H1 (cell line): ENCODE measurements at regions not wholly inside any gene's neighbourhood (a gene's known extent, or its start where the extent isn't known, plus 50 kb on each side); places are given as distances from the start of the nearest gene placed in this dataset.

Source experiments
- CTCF ChIA-PET: fragments of 300-600 bp; sonication (Branson Sonifier 250); formaldehyde crosslinking; loops from one replicate; lab custom pipeline; 2021; ENCODE audit not compliant: partially characterized antibody; lab: Charles Lee
- POLR2A ChIA-PET: fragments of 300-600 bp; sonication (Branson Sonifier 250); formaldehyde crosslinking; loops from one replicate; lab custom pipeline; 2021; ENCODE audit warnings: inconsistent platforms; ENCODE audit not compliant: partially characterized antibody; lab: Charles Lee
- DNase-seq, 2 experiments: peaks; one replicate each; pipeline versions ENCODE4 v3.0.0 to v3.0.0-alpha.2; 2010 to 2022; ENCODE audit warnings: low spot score in 2 of 2, low read depth in 1 of 2, mixed read lengths in 1 of 2
- FAIRE-seq: peaks from 2 replicates; lab custom pipeline; 2011; peaks lifted over from hg19 to GRCh38; lab: Jason Lieb, UNC
- H2AFZ ChIP-seq: 2 replicates; pipeline ENCODE4 v1.8.1; 2012; ENCODE audit warnings: low read length, inconsistent platforms
- H2AK5ac ChIP-seq: 2 replicates; pipeline ENCODE4 v1.6.1; 2013; ENCODE audit warnings: low read depth, low read length
- H2BK120ac ChIP-seq: replicated peaks from 2 replicates; pipeline ENCODE3; 2013; ENCODE audit warnings: low read depth, low read length, inconsistent platforms
- H2BK12ac ChIP-seq: 2 replicates; pipeline ENCODE4 v1.6.1; 2013; ENCODE audit warnings: low read depth, low read length
- H2BK15ac ChIP-seq: 2 replicates; pipeline ENCODE4 v1.6.1; 2013; ENCODE audit warnings: low read length
- H2BK20ac ChIP-seq: 2 replicates; pipeline ENCODE4 v1.6.1; 2013; ENCODE audit warnings: low read length
- H2BK5ac ChIP-seq: 2 replicates; pipeline ENCODE4 v1.6.1; 2013; ENCODE audit warnings: low read depth, low read length
- H3K14ac ChIP-seq: 2 replicates; pipeline ENCODE4 v1.6.1; 2013; ENCODE audit warnings: inconsistent platforms; ENCODE audit not compliant: insufficient read length
- H3K18ac ChIP-seq: 2 replicates; pipeline ENCODE4 v1.6.1; 2013; ENCODE audit warnings: low read length; ENCODE audit errors: extremely low read depth
- H3K23ac ChIP-seq: 2 replicates; pipeline ENCODE4 v1.6.1; 2013; ENCODE audit warnings: inconsistent platforms; ENCODE audit not compliant: insufficient read length
- H3K23me2 ChIP-seq: 2 replicates; pipeline ENCODE4 v1.6.1; 2013; ENCODE audit warnings: low read depth, low read length
- H3K27ac ChIP-seq: 2 replicates; pipeline ENCODE4 v1.6.1; 2011; ENCODE audit warnings: low read depth, low read length, inconsistent platforms
- H3K27me3 ChIP-seq, 4 experiments: replicated peaks in 1 of 4; 1 replicate in 1 of 4; 2 replicates in 3 of 4; pipeline versions ENCODE4 v1.6.1 to v1.8.1; 2011 to 2013; ENCODE audit warnings: low read length in 3 of 4, mild to moderate bottlenecking in 3 of 4, inconsistent platforms in 2 of 4, mixed read lengths in 2 of 4, moderate library complexity in 1 of 4; ENCODE audit not compliant: control insufficient read depth in 3 of 4, insufficient read depth in 3 of 4; ENCODE audit errors: extremely low read depth in 1 of 4
- H3K36me3 ChIP-seq, 4 experiments: 2 replicates each; pipeline versions ENCODE4 v1.6.1 to v1.8.1; 2011 to 2013; ENCODE audit warnings: mild to moderate bottlenecking in 4 of 4, low read length in 3 of 4, moderate library complexity in 2 of 4, control low read depth in 1 of 4, inconsistent platforms in 1 of 4; ENCODE audit not compliant: insufficient read depth in 4 of 4, control insufficient read depth in 2 of 4
- H3K4ac ChIP-seq: replicated peaks from 2 replicates; pipeline ENCODE3; 2013; ENCODE audit warnings: low read length, low read depth, mixed read lengths, inconsistent platforms; ENCODE audit not compliant: insufficient read length
- H3K4me1 ChIP-seq, 4 experiments: replicated peaks in 1 of 4; 1 replicate in 1 of 4; 2 replicates in 3 of 4; pipeline versions ENCODE4 v1.6.1 to v1.8.1; 2011 to 2013; ENCODE audit warnings: low read length in 3 of 4, inconsistent platforms in 2 of 4, mixed read lengths in 1 of 4; ENCODE audit not compliant: insufficient read depth in 4 of 4, control insufficient read depth in 3 of 4
- H3K4me2 ChIP-seq, 2 experiments: 2 replicates each; pipeline versions ENCODE4 v1.6.1 to v1.8.1; 2011 to 2013; ENCODE audit warnings: low read depth in 2 of 2, low read length in 2 of 2, control low read depth in 1 of 2, inconsistent platforms in 1 of 2, mild to moderate bottlenecking in 1 of 2; ENCODE audit not compliant: insufficient read depth in 1 of 2
- H3K4me3 ChIP-seq, 4 experiments: fragments of 200-600, 300-600 bp in 1 of 4; sonication (generic), shearing (Covaris generic), sonication (Bioruptor Twin) in 1 of 4; 2 replicates each; pipeline versions ENCODE4 v1.5.1 to v1.8.1; 2011 to 2016; ENCODE audit warnings: low read length in 4 of 4, low read depth in 3 of 4, control low read depth in 2 of 4, inconsistent platforms in 2 of 4, mild to moderate bottlenecking in 2 of 4, mixed read lengths in 1 of 4, moderate library complexity in 1 of 4; ENCODE audit not compliant: insufficient read depth in 2 of 4; ENCODE audit errors: extremely low read depth in 1 of 4
- H3K56ac ChIP-seq: replicated peaks from 2 replicates; pipeline ENCODE3; 2013; ENCODE audit warnings: low read depth, mild to moderate bottlenecking, mixed read lengths, low read length, inconsistent platforms; ENCODE audit not compliant: insufficient read length
- H3K79me1 ChIP-seq: 2 replicates; pipeline ENCODE4 v1.6.1; 2013; ENCODE audit warnings: low read depth, low read length, control low read depth
- H3K79me2 ChIP-seq, 2 experiments: 2 replicates each; pipeline versions ENCODE4 v1.6.1 to v1.8.1; 2012 to 2013; ENCODE audit warnings: low read length in 2 of 2, mild to moderate bottlenecking in 2 of 2, inconsistent platforms in 1 of 2; ENCODE audit not compliant: insufficient read depth in 2 of 2, control insufficient read depth in 1 of 2
- H3K9ac ChIP-seq, 4 experiments: replicated peaks in 1 of 4; 1 replicate in 1 of 4; 2 replicates in 3 of 4; pipeline versions ENCODE4 v1.6.1 to v1.8.1; 2011 to 2013; ENCODE audit warnings: low read depth in 3 of 4, low read length in 3 of 4, control low read depth in 2 of 4, mild to moderate bottlenecking in 2 of 4, moderate library complexity in 2 of 4, inconsistent platforms in 1 of 4; ENCODE audit errors: extremely low read depth in 1 of 4
- H3K9me3 ChIP-seq, 2 experiments: 2 replicates each; pipeline versions ENCODE4 v1.6.1 to v1.8.1; 2012 to 2013; ENCODE audit warnings: mild to moderate bottlenecking in 2 of 2, moderate library complexity in 2 of 2, control low read depth in 1 of 2, inconsistent platforms in 1 of 2, low read depth in 1 of 2, low read length in 1 of 2, mixed read lengths in 1 of 2; ENCODE audit not compliant: insufficient read depth in 2 of 2
- H4K20me1 ChIP-seq, 2 experiments: replicated peaks in 1 of 2; 2 replicates each; pipeline versions ENCODE3 to v1.8.1; 2011 to 2013; ENCODE audit warnings: inconsistent platforms in 2 of 2, low read length in 2 of 2, mild to moderate bottlenecking in 1 of 2; ENCODE audit not compliant: insufficient read depth in 2 of 2, control insufficient read depth in 1 of 2
- H4K5ac ChIP-seq: 2 replicates; pipeline ENCODE4 v1.6.1; 2013; ENCODE audit warnings: low read length, low read depth, mixed read lengths, inconsistent platforms; ENCODE audit not compliant: insufficient read length
- H4K8ac ChIP-seq: 2 replicates; pipeline ENCODE4 v1.8.0; 2013; ENCODE audit warnings: mild to moderate bottlenecking, moderate library complexity, low read length, inconsistent platforms; ENCODE audit not compliant: insufficient read depth; ENCODE audit errors: extremely low read depth
- H4K91ac ChIP-seq: replicated peaks from 2 replicates; pipeline ENCODE3; 2013; ENCODE audit warnings: low read length, mixed read lengths, inconsistent platforms; ENCODE audit not compliant: insufficient read length
- SUZ12 ChIP-seq: fragments of 200-600 bp; sonication (generic); IDR thresholded peaks from 2 replicates; pipeline ENCODE4 v1.6.1; 2012; ENCODE audit warnings: mild to moderate bottlenecking, inconsistent platforms, low read length, moderate library complexity, mixed read lengths
- USF2 ChIP-seq: IDR thresholded peaks from 2 replicates; pipeline ENCODE4 v1.6.1; 2011; ENCODE audit warnings: low read length, improper control_type of control experiment
- WGBS, 2 experiments: shearing (Covaris generic) in 1 of 2; methylation state at CpG; one replicate each; pipeline versions ENCODE4 v1.1.6 to v1.1.7; 2013 to 2015; ENCODE audit warnings: low lambda C conversion rate in 2 of 2, mixed read lengths in 2 of 2, inconsistent platforms in 1 of 2, low coverage in 1 of 2, missing lambda C conversion rate in 1 of 2; ENCODE audit not compliant: insufficient replicate concordance in 2 of 2, insufficient coverage in 1 of 2, insufficient read length in 1 of 2; ENCODE audit errors: extremely low coverage in 1 of 2, missing lambda C conversion rate in 1 of 2; 5-methylcytosine and 5-hydroxymethylcytosine counted together

- Histone ChIP-seq H2AFZ (no peak overlapping the region), H2AK5ac (no peak overlapping the region), H3K4me1 (no peaks in the 10 kb centered on the region), H3K27me3 (no peaks in the 10 kb centered on the region), H3K4me3 (no peak overlapping the region), H3K9ac (no peak overlapping the region), H3K79me2 (no peaks in the 10 kb centered on the region), H3K9me3 (0 out of 4 replicates have a peak, but pooled peaks cover 0 to 3% of the 10 kb centered on the region in 2 experiments), H3K4me2 (no peak overlapping the region), H2BK12ac (no peak overlapping the region), H2BK20ac (no peak overlapping the region), H3K27ac (no peak overlapping the region), H3K4ac (no peak overlapping the region), H3K14ac (no peak overlapping the region), H3K23ac (no peak overlapping the region), H4K8ac (no peak overlapping the region), H4K91ac (no peak overlapping the region), H2BK5ac (no peak overlapping the region), H2BK15ac (no peak overlapping the region), H4K20me1 (no peaks in the 10 kb centered on the region), H3K18ac (no peak overlapping the region), H3K56ac (no peak overlapping the region), H4K5ac (no peak overlapping the region), H3K79me1 (no peaks in the 10 kb centered on the region), H3K36me3 (no peaks in the 10 kb centered on the region), H3K23me2 (no peaks in the 10 kb centered on the region), H2BK120ac (no peak overlapping the region)
- POLR2A ChIA-PET: no interaction called here
- 93% methylated on average over 2 of the region's 2 CpGs; no CpG with 5 or more reads in 1 of the 2 experiments for WGBS, 2 experiments
- no peak for FAIRE-seq
- DNase-seq: no peak
- CTCF ChIA-PET: interaction anchor here (0.6 to 1.6 kb wide), 3 partner anchors 10 to 603 kb away, joined by 3 to 4 read pairs (median 3); no protein-coding TSS in a partner anchor
- no peak for TF ChIP-seq SUZ12
- TF ChIP-seq USF2: no peak
These were observed 590.7 kb downstream of the ADCYAP1 start for GRCh38 chr18:1495387-1495786.
